K562 (cell line): ENCODE measurements at regions not wholly inside any gene's neighbourhood (a gene's known extent, or its start where the extent isn't known, plus 50 kb on each side); places are given as distances from the start of the nearest gene placed in this dataset.
A peak's percentile ranks its signal among the peaks of the same experiment; 100 is the strongest.

Experiments used
- CHCHD3 ChIP-seq: fragments of 250-450 bp; sonication (Bioruptor Pico); IDR thresholded peaks from 2 replicates; pipeline ENCODE4 v2.1.2; 2022; ENCODE audit warnings: mild to moderate bottlenecking
- COPS2 ChIP-seq: fragments of 450-650 bp; conservative IDR thresholded peaks from 2 replicates; pipeline ENCODE4 v1.6.1; 2016; ENCODE audit warnings: mild to moderate bottlenecking, moderate library complexity
- DNMT1 ChIP-seq: fragments of 450-650 bp; IDR thresholded peaks from 2 replicates; pipeline ENCODE4 v1.6.1; 2016; ENCODE audit warnings: antibody characterized with exemption, mild to moderate bottlenecking
- EP400 ChIP-seq: fragments of 450-650 bp; IDR thresholded peaks from 2 replicates; pipeline ENCODE4 v1.6.1; 2017; ENCODE audit warnings: antibody characterized with exemption, mild to moderate bottlenecking, moderate library complexity
- FOXA3 ChIP-seq, 2 experiments: fragments of 450-650 bp in 1 of 2; sonication (generic) in 1 of 2; formaldehyde crosslinking; IDR thresholded peaks in 1 of 2; conservative IDR thresholded peaks in 1 of 2; 2 replicates each; pipeline versions ENCODE4 v1.4.0 to v1.8.0; 2020 to 2022; ENCODE audit warnings: mild to moderate bottlenecking in 2 of 2, missing genetic modification reagents in 1 of 2
- LCOR ChIP-seq: sonication (generic); formaldehyde crosslinking; IDR thresholded peaks from 2 replicates; pipeline ENCODE4 v1.8.0; 2022; ENCODE audit warnings: mild to moderate bottlenecking, missing genetic modification reagents
- MED1 ChIP-seq: sonication (generic); formaldehyde crosslinking; IDR thresholded peaks from 2 replicates; pipeline ENCODE4 v1.8.1; 2023; ENCODE audit warnings: missing genetic modification reagents, borderline replicate concordance
- MIER1 ChIP-seq: fragments of 450-650 bp; IDR thresholded peaks from 2 replicates; pipeline ENCODE4 v1.6.1; 2016; ENCODE audit warnings: antibody characterized with exemption, mild to moderate bottlenecking, low read depth
- MTA2 ChIP-seq: fragments of 450-650 bp; IDR thresholded peaks from 2 replicates; pipeline ENCODE4 v1.6.1; 2016; ENCODE audit warnings: low read depth
- NFIC ChIP-seq: fragments of 450-650 bp; IDR thresholded peaks from 2 replicates; pipeline ENCODE4 v1.6.1; 2017; ENCODE audit warnings: mild to moderate bottlenecking, inconsistent platforms
- RBM14 ChIP-seq: fragments of 200-400 bp; formaldehyde crosslinking; IDR thresholded peaks from 2 replicates; pipeline ENCODE4 v1.6.1; 2018; ENCODE audit warnings: low read depth, mild to moderate bottlenecking, low read length, moderate library complexity, borderline replicate concordance; ENCODE audit not compliant: insufficient read depth
- SAFB2 ChIP-seq: fragments of 200-400 bp; formaldehyde crosslinking; IDR thresholded peaks from 2 replicates; pipeline ENCODE4 v1.6.1; 2018; ENCODE audit warnings: borderline replicate concordance, low read length, low read depth, moderate library complexity; ENCODE audit not compliant: severe bottlenecking
- SETDB1 ChIP-seq: IDR thresholded peaks from one replicate; pipeline ENCODE4 v1.6.1; 2012; ENCODE audit warnings: low read length, control low read depth, inconsistent platforms
- SIN3B ChIP-seq: fragments of 450-650 bp; IDR thresholded peaks from 2 replicates; pipeline ENCODE4 v1.6.1; 2017; ENCODE audit warnings: low read depth, mild to moderate bottlenecking, moderate library complexity
- SREBF1 ChIP-seq: fragments of 150-350 bp; IDR thresholded peaks from 2 replicates; pipeline ENCODE4 v1.6.1; 2014; ENCODE audit warnings: antibody characterized with exemption, low read depth, low read length, borderline replicate concordance
- TCF7L2 ChIP-seq: fragments of 150-350 bp; IDR thresholded peaks from 2 replicates; pipeline ENCODE4 v1.6.1; 2016; ENCODE audit warnings: low read depth, mild to moderate bottlenecking, low read length, moderate library complexity
- ZBTB1 ChIP-seq: sonication (generic); formaldehyde crosslinking; IDR thresholded peaks from 2 replicates; pipeline ENCODE4 v1.8.1; 2023; ENCODE audit warnings: missing genetic modification reagents, low read depth, mild to moderate bottlenecking, borderline replicate concordance
- ZFP36 ChIP-seq: fragments of 150-350 bp; IDR thresholded peaks from 2 replicates; pipeline ENCODE4 v1.6.1; 2018; ENCODE audit warnings: low read length, low read depth; ENCODE audit not compliant: partially characterized antibody
- ZFP91 ChIP-seq: sonication (generic); formaldehyde crosslinking; IDR thresholded peaks from 2 replicates; pipeline ENCODE4 v1.8.0; 2022; ENCODE audit warnings: mild to moderate bottlenecking, missing genetic modification reagents
- ZNF224 ChIP-seq: sonication (generic); formaldehyde crosslinking; IDR thresholded peaks from 2 replicates; pipeline ENCODE4 v1.8.0; 2022; ENCODE audit warnings: mild to moderate bottlenecking, missing genetic modification reagents
- ZNF239 ChIP-seq: fragments of 250-450 bp; sonication (Bioruptor Pico); IDR thresholded peaks from 2 replicates; pipeline ENCODE4 v1.4.0; 2020; ENCODE audit warnings: mild to moderate bottlenecking
- ZNF263 ChIP-seq: sonication (generic); formaldehyde crosslinking; IDR thresholded peaks from 2 replicates; pipeline ENCODE4 v1.8.0; 2022; ENCODE audit warnings: mild to moderate bottlenecking, missing genetic modification reagents, borderline replicate concordance
- ZNF41 ChIP-seq: fragments of 250-450 bp; sonication (Bioruptor Pico); conservative IDR thresholded peaks from 2 replicates; pipeline ENCODE4 v1.4.0; 2020; ENCODE audit warnings: mild to moderate bottlenecking
- ZNF785 ChIP-seq: fragments of 250-450 bp; sonication (Bioruptor Pico); IDR thresholded peaks from 2 replicates; pipeline ENCODE4 v1.4.0; 2020; ENCODE audit warnings: mild to moderate bottlenecking
- TF ChIP-seq, protein P1 (sequence below): fragments of 250-450 bp; sonication (Bioruptor Pico); IDR thresholded peaks from 2 replicates; pipeline ENCODE4 v1.9.0; 2021; ENCODE audit warnings: mild to moderate bottlenecking
- TF ChIP-seq, protein P2 (sequence below): fragments of 450-650 bp; IDR thresholded peaks from 2 replicates; pipeline ENCODE4 v1.6.1; 2017; ENCODE audit warnings: mild to moderate bottlenecking, moderate library complexity
- TF ChIP-seq, protein P3 (sequence below), 2 experiments: fragments of 450-650 bp in 1 of 2; sonication (generic) in 1 of 2; formaldehyde crosslinking; conservative IDR thresholded peaks; 2 replicates each; pipeline versions ENCODE4 v1.4.0 to v1.8.1; 2020 to 2022; ENCODE audit warnings: mild to moderate bottlenecking in 1 of 2, missing genetic modification reagents in 1 of 2

- peak; percentile 61; the same call in 1 of the 2 replicates for TF ChIP-seq ZNF263
- no peak for TF ChIP-seq ZNF785
- no peak for TF ChIP-seq COPS2
- no peak for TF ChIP-seq NFIC
- peak; percentile 9; the same call in 1 of the 2 replicates for TF ChIP-seq MTA2
- no peak for TF ChIP-seq ZNF224
- TF ChIP-seq ZFP36, result peak; percentile 58
- TF ChIP-seq ZNF239 (CRISPR knock-in tag), result no peak
- no peak for TF ChIP-seq ZBTB1
- TF ChIP-seq SETDB1, result no peak
- TF ChIP-seq DNMT1, result no peak
- TF ChIP-seq EP400, result no peak
- no peak; a peak in 1 of 4 replicates for TF ChIP-seq FOXA3 (CRISPR knock-in tag; conservative IDR thresholded peaks at IDR 0.05 in 1 of 2, IDR thresholded peaks at IDR 0.05 in 1 of 2)
- TF ChIP-seq, protein P1, sequence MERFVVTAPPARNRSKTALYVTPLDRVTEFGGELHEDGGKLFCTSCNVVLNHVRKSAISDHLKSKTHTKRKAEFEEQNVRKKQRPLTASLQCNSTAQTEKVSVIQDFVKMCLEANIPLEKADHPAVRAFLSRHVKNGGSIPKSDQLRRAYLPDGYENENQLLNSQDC (CRISPR knock-in tag), result no peak
- TF ChIP-seq SREBF1, result 0 out of 2 replicates have a peak, but pooled peaks have one; percentile 39
- TF ChIP-seq LCOR (CRISPR knock-in tag), result no peak
- no peak for TF ChIP-seq SIN3B
- TF ChIP-seq ZFP91 (CRISPR knock-in tag), result 0 out of 2 replicates have a peak, but pooled peaks have one; percentile 22
- no peak for TF ChIP-seq SAFB2
- TF ChIP-seq RBM14, result no peak
- TF ChIP-seq, protein P2, sequence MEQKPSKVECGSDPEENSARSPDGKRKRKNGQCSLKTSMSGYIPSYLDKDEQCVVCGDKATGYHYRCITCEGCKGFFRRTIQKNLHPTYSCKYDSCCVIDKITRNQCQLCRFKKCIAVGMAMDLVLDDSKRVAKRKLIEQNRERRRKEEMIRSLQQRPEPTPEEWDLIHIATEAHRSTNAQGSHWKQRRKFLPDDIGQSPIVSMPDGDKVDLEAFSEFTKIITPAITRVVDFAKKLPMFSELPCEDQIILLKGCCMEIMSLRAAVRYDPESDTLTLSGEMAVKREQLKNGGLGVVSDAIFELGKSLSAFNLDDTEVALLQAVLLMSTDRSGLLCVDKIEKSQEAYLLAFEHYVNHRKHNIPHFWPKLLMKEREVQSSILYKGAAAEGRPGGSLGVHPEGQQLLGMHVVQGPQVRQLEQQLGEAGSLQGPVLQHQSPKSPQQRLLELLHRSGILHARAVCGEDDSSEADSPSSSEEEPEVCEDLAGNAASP, result no peak
- TF ChIP-seq, protein P3, sequence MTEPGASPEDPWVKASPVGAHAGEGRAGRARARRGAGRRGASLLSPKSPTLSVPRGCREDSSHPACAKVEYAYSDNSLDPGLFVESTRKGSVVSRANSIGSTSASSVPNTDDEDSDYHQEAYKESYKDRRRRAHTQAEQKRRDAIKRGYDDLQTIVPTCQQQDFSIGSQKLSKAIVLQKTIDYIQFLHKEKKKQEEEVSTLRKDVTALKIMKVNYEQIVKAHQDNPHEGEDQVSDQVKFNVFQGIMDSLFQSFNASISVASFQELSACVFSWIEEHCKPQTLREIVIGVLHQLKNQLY (CRISPR knock-in tag; conservative IDR thresholded peaks at IDR 0.05), result no peak
- TF ChIP-seq TCF7L2, result no peak
- no peak for TF ChIP-seq CHCHD3 (CRISPR knock-in tag)
- TF ChIP-seq ZNF41, result no peak
- TF ChIP-seq MIER1, result no peak
- no peak for TF ChIP-seq MED1 (CRISPR knock-in tag)
Observed at GRCh38 chr16:85316321-85316919, 204.1 kb upstream of the CIBAR2 start (continued).
